ENCODE measurements at regions not wholly inside any gene's neighbourhood (a gene's known extent, or its start where the extent isn't known, plus 50 kb on each side); places are given as distances from the start of the nearest gene placed in this dataset.

- H3K27me3 ChIP-seq = peaks cover 11% of the 10 kb centered on the region
- no peak for ATAC-seq
- H3K27ac ChIP-seq = no peak overlapping the region
- H3K4me3 ChIP-seq = no peak overlapping the region
- H3K4me1 ChIP-seq = no peaks in the 10 kb centered on the region
- H3K36me3 ChIP-seq = no peaks in the 10 kb centered on the region
- TF ChIP-seq CTCF (IDR thresholded peaks at IDR 0.05) (no peak), POLR2A (IDR thresholded peaks at IDR 0.05) (no peak), EP300 (IDR thresholded peaks at IDR 0.05) (no peak), POLR2AphosphoS5 (IDR thresholded peaks at IDR 0.05) (no peak)
- 64 to 100% methylated on average over 1 of the region's 1 CpG for WGBS, 2 donors (ENCODE audit: low coverage in 1 of 2)
- H3K9me3 ChIP-seq = no peaks in the 10 kb centered on the region
Measured at GRCh38 chr3:27878014-27878383, 155.9 kb upstream of the EOMES start.

- Histone ChIP-seq H3K9me3 (no peaks in the 10 kb centered on the region), H3K4me1 (no peaks in the 10 kb centered on the region), H3K27ac (no peak overlapping the region), H3K4me3 (no peak overlapping the region), H3K36me3 (no peaks in the 10 kb centered on the region), H3K27me3 (peaks cover 10% of the 10 kb centered on the region)
- TF ChIP-seq EP300 (IDR thresholded peaks at IDR 0.05) (no peak), POLR2AphosphoS5 (IDR thresholded peaks at IDR 0.05) (no peak), CTCF (IDR thresholded peaks at IDR 0.05) (no peak), POLR2A (IDR thresholded peaks at IDR 0.05) (no peak)
- no peak for ATAC-seq
- WGBS, 2 donors (ENCODE audit: low coverage in 1 of 2) = 52 to 59% methylated on average over 4 to 6 of the region's 7 CpGs
Measured at GRCh38 chr3:27880969-27881892, 159.1 kb upstream of the EOMES start.

- H3K4me1 ChIP-seq = no peaks in the 10 kb centered on the region
- ATAC-seq = no peak
- H3K27ac ChIP-seq = no peak overlapping the region
- no peak for TF ChIP-seq CTCF (IDR thresholded peaks at IDR 0.05)
- no peak for TF ChIP-seq EP300 (IDR thresholded peaks at IDR 0.05)
- TF ChIP-seq POLR2AphosphoS5 (IDR thresholded peaks at IDR 0.05) = no peak
- no peak for TF ChIP-seq POLR2A (IDR thresholded peaks at IDR 0.05)
- WGBS, 2 donors (ENCODE audit: low coverage in 1 of 2) = 33 to 53% methylated on average over 1 of the region's 1 CpG
- H3K9me3 ChIP-seq = no peaks in the 10 kb centered on the region
- no peak overlapping the region for H3K4me3 ChIP-seq
- no peaks in the 10 kb centered on the region for H3K36me3 ChIP-seq
- peaks cover 17% of the 10 kb centered on the region for H3K27me3 ChIP-seq
Measured at GRCh38 chr3:27883266-27883665, 161.1 kb upstream of the EOMES start.

- no peak for ATAC-seq
- Histone ChIP-seq H3K9me3 (no peaks in the 10 kb centered on the region), H3K27ac (no peak overlapping the region), H3K27me3 (peaks cover 17% of the 10 kb centered on the region), H3K4me3 (no peak overlapping the region), H3K36me3 (no peaks in the 10 kb centered on the region), H3K4me1 (no peaks in the 10 kb centered on the region)
- TF ChIP-seq POLR2A (IDR thresholded peaks at IDR 0.05) (no peak), EP300 (IDR thresholded peaks at IDR 0.05) (no peak), CTCF (IDR thresholded peaks at IDR 0.05) (no peak), POLR2AphosphoS5 (IDR thresholded peaks at IDR 0.05) (no peak)
- WGBS, 2 donors (ENCODE audit: low coverage in 1 of 2) = 0 to 13% methylated on average over 1 of the region's 1 CpG
Measured at GRCh38 chr3:27885641-27886040, 163.5 kb upstream of the EOMES start.

- no peak for ATAC-seq
- Histone ChIP-seq H3K27me3 (peaks cover 17% of the 10 kb centered on the region), H3K4me3 (no peak overlapping the region), H3K9me3 (peaks cover 0 to 6% (median 0%) of the 10 kb centered on the region in 3 donors), H3K4me1 (no peaks in the 10 kb centered on the region), H3K27ac (no peak overlapping the region), H3K36me3 (no peaks in the 10 kb centered on the region)
- whole genome bisulfite sequencing, 2 donors (ENCODE audit: low coverage in 1 of 2) = 43 to 83% methylated on average over 1 of the region's 2 CpGs
- TF ChIP-seq POLR2AphosphoS5 (IDR thresholded peaks at IDR 0.05) (no peak), POLR2A (IDR thresholded peaks at IDR 0.05) (no peak), EP300 (IDR thresholded peaks at IDR 0.05) (no peak), CTCF (IDR thresholded peaks at IDR 0.05) (no peak)
Measured at GRCh38 chr3:27888562-27888961, 166.4 kb upstream of the EOMES start.
